ENCODE measurements at regions not wholly inside any gene's neighbourhood (a gene's known extent, or its start where the extent isn't known, plus 50 kb on each side); places are given as distances from the start of the nearest gene placed in this dataset.

- Histone ChIP-seq H3K9me3 (ENCODE audit: control insufficient read depth in 2 of 2, insufficient read depth in 1 of 2, low read depth in 1 of 2, low read length in 1 of 2) (no peaks in the 10 kb centered on the region), H3K4me3 (ENCODE audit: low read depth in 1 of 3, low read length in 3 of 3) (no peak overlapping the region), H3K27me3 (ENCODE audit: control insufficient read depth in 3 of 3, insufficient read depth in 3 of 3, low read length in 3 of 3) (no peaks in the 10 kb centered on the region), H3K4me1 (ENCODE audit: control insufficient read depth in 3 of 3, insufficient read depth in 2 of 3, low read depth in 1 of 3, low read length in 2 of 3) (no peaks in the 10 kb centered on the region), H3K27ac (ENCODE audit: low read depth in 1 of 3, low read length in 2 of 3) (no peak overlapping the region), H3K36me3 (ENCODE audit: control insufficient read depth in 3 of 3, insufficient read depth in 2 of 3, low read depth in 1 of 3, low read length in 3 of 3) (no peaks in the 10 kb centered on the region)
- WGBS, 3 donors: 29 to 63% (median 34%) methylated on average over 3 of the region's 3 CpGs
- no peak for DNase-seq
- FAIRE-seq: no peak
Observed at GRCh38 chr9:79008916-79009315, 562.8 kb upstream of the TLE4 start.

GRCh38 chr9:79011461-79011860 lies 560.3 kb upstream of the TLE4 start:
- H3K9me3 ChIP-seq (ENCODE audit: control insufficient read depth in 2 of 2, insufficient read depth in 1 of 2, low read depth in 1 of 2, low read length in 1 of 2): no peaks in the 10 kb centered on the region
- DNase-seq (no peak), FAIRE-seq (no peak)
- WGBS, 3 donors: 60 to 83% (median 79%) methylated on average over 3 of the region's 3 CpGs
- no peaks in the 10 kb centered on the region for H3K4me1 ChIP-seq (ENCODE audit: control insufficient read depth in 3 of 3, insufficient read depth in 2 of 3, low read depth in 1 of 3, low read length in 2 of 3)
- no peaks in the 10 kb centered on the region for H3K36me3 ChIP-seq (ENCODE audit: control insufficient read depth in 3 of 3, insufficient read depth in 2 of 3, low read depth in 1 of 3, low read length in 3 of 3)
- H3K27me3 ChIP-seq (ENCODE audit: control insufficient read depth in 3 of 3, insufficient read depth in 3 of 3, low read length in 3 of 3): no peaks in the 10 kb centered on the region
- no peak overlapping the region for H3K4me3 ChIP-seq (ENCODE audit: low read depth in 1 of 3, low read length in 3 of 3)
- H3K27ac ChIP-seq (ENCODE audit: low read depth in 1 of 3, low read length in 2 of 3): no peak overlapping the region

GRCh38 chr9:79012561-79012960 lies 559.2 kb upstream of the TLE4 start:
- Histone ChIP-seq H3K4me3 (ENCODE audit: low read depth in 1 of 3, low read length in 3 of 3) (no peak overlapping the region), H3K27ac (ENCODE audit: low read depth in 1 of 3, low read length in 2 of 3) (no peak overlapping the region), H3K9me3 (ENCODE audit: control insufficient read depth in 2 of 2, insufficient read depth in 1 of 2, low read depth in 1 of 2, low read length in 1 of 2) (no peaks in the 10 kb centered on the region), H3K27me3 (ENCODE audit: control insufficient read depth in 3 of 3, insufficient read depth in 3 of 3, low read length in 3 of 3) (no peaks in the 10 kb centered on the region), H3K4me1 (ENCODE audit: control insufficient read depth in 3 of 3, insufficient read depth in 2 of 3, low read depth in 1 of 3, low read length in 2 of 3) (no peaks in the 10 kb centered on the region), H3K36me3 (ENCODE audit: control insufficient read depth in 3 of 3, insufficient read depth in 2 of 3, low read depth in 1 of 3, low read length in 3 of 3) (no peaks in the 10 kb centered on the region)
- DNase-seq (no peak), FAIRE-seq (no peak)

GRCh38 chr9:79013715-79014610 lies 557.8 kb upstream of the TLE4 start:
- Histone ChIP-seq H3K27me3 (ENCODE audit: control insufficient read depth in 3 of 3, insufficient read depth in 3 of 3, low read length in 3 of 3) (no peaks in the 10 kb centered on the region), H3K4me3 (ENCODE audit: low read depth in 1 of 3, low read length in 3 of 3) (no peak overlapping the region), H3K36me3 (ENCODE audit: control insufficient read depth in 3 of 3, insufficient read depth in 2 of 3, low read depth in 1 of 3, low read length in 3 of 3) (no peaks in the 10 kb centered on the region), H3K27ac (ENCODE audit: low read depth in 1 of 3, low read length in 2 of 3) (no peak overlapping the region), H3K9me3 (ENCODE audit: control insufficient read depth in 2 of 2, insufficient read depth in 1 of 2, low read depth in 1 of 2, low read length in 1 of 2) (no peaks in the 10 kb centered on the region), H3K4me1 (ENCODE audit: control insufficient read depth in 3 of 3, insufficient read depth in 2 of 3, low read depth in 1 of 3, low read length in 2 of 3) (no peaks in the 10 kb centered on the region)
- DNase-seq (no peak), FAIRE-seq (no peak)
- WGBS, 3 donors: 59 to 76% (median 65%) methylated on average over 3 of the region's 3 CpGs

- no peaks in the 10 kb centered on the region for H3K36me3 ChIP-seq (ENCODE audit: control insufficient read depth in 3 of 3, insufficient read depth in 2 of 3, low read depth in 1 of 3, low read length in 3 of 3)
- FAIRE-seq: no peak
Observed at GRCh38 chr9:79014929-79015699, 556.7 kb upstream of the TLE4 start.

GRCh38 chr9:79015951-79016350 lies 555.8 kb upstream of the TLE4 start:
- FAIRE-seq: no peak

More at GRCh38 chr9:79014929-79015699, 556.7 kb upstream of the TLE4 start:
- no peak for DNase-seq
- no peak overlapping the region for H3K4me3 ChIP-seq (ENCODE audit: low read depth in 1 of 3, low read length in 3 of 3)
- H3K27me3 ChIP-seq (ENCODE audit: control insufficient read depth in 3 of 3, insufficient read depth in 3 of 3, low read length in 3 of 3): no peaks in the 10 kb centered on the region
- H3K9me3 ChIP-seq (ENCODE audit: control insufficient read depth in 2 of 2, insufficient read depth in 1 of 2, low read depth in 1 of 2, low read length in 1 of 2): no peaks in the 10 kb centered on the region
- no peaks in the 10 kb centered on the region for H3K4me1 ChIP-seq (ENCODE audit: control insufficient read depth in 3 of 3, insufficient read depth in 2 of 3, low read depth in 1 of 3, low read length in 2 of 3)
- 26 to 53% (median 38%) methylated on average over 5 of the region's 5 CpGs for WGBS, 3 donors
- no peak overlapping the region for H3K27ac ChIP-seq (ENCODE audit: low read depth in 1 of 3, low read length in 2 of 3)

GRCh38 chr9:79020276-79020675 lies 551.5 kb upstream of the TLE4 start:
- Histone ChIP-seq H3K36me3 (ENCODE audit: control insufficient read depth in 3 of 3, insufficient read depth in 2 of 3, low read depth in 1 of 3, low read length in 3 of 3) (no peaks in the 10 kb centered on the region), H3K9me3 (ENCODE audit: control insufficient read depth in 2 of 2, insufficient read depth in 1 of 2, low read depth in 1 of 2, low read length in 1 of 2) (no peaks in the 10 kb centered on the region), H3K27me3 (ENCODE audit: control insufficient read depth in 3 of 3, insufficient read depth in 3 of 3, low read length in 3 of 3) (no peaks in the 10 kb centered on the region), H3K27ac (ENCODE audit: low read depth in 1 of 3, low read length in 2 of 3) (no peak overlapping the region), H3K4me1 (ENCODE audit: control insufficient read depth in 3 of 3, insufficient read depth in 2 of 3, low read depth in 1 of 3, low read length in 2 of 3) (no peaks in the 10 kb centered on the region), H3K4me3 (ENCODE audit: low read depth in 1 of 3, low read length in 3 of 3) (no peak overlapping the region)
- WGBS, 3 donors: 74 to 86% (median 86%) methylated on average over 5 of the region's 5 CpGs
- DNase-seq (no peak), FAIRE-seq (no peak)

More at GRCh38 chr9:79015951-79016350, 555.8 kb upstream of the TLE4 start:
- no peaks in the 10 kb centered on the region for H3K4me1 ChIP-seq (ENCODE audit: control insufficient read depth in 3 of 3, insufficient read depth in 2 of 3, low read depth in 1 of 3, low read length in 2 of 3)
- no peak overlapping the region for H3K4me3 ChIP-seq (ENCODE audit: low read depth in 1 of 3, low read length in 3 of 3)
- H3K36me3 ChIP-seq (ENCODE audit: control insufficient read depth in 3 of 3, insufficient read depth in 2 of 3, low read depth in 1 of 3, low read length in 3 of 3): no peaks in the 10 kb centered on the region
- DNase-seq: no peak
- no peaks in the 10 kb centered on the region for H3K27me3 ChIP-seq (ENCODE audit: control insufficient read depth in 3 of 3, insufficient read depth in 3 of 3, low read length in 3 of 3)
- no peak overlapping the region for H3K27ac ChIP-seq (ENCODE audit: low read depth in 1 of 3, low read length in 2 of 3)
- no peaks in the 10 kb centered on the region for H3K9me3 ChIP-seq (ENCODE audit: control insufficient read depth in 2 of 2, insufficient read depth in 1 of 2, low read depth in 1 of 2, low read length in 1 of 2)
- WGBS, 3 donors: 45 to 70% (median 58%) methylated on average over 4 of the region's 4 CpGs

GRCh38 chr9:79021084-79021483 lies 550.7 kb upstream of the TLE4 start:
- DNase-seq (no peak), FAIRE-seq (no peak)
- H3K4me3 ChIP-seq (ENCODE audit: low read depth in 1 of 3, low read length in 3 of 3): no peak overlapping the region
- no peaks in the 10 kb centered on the region for H3K4me1 ChIP-seq (ENCODE audit: control insufficient read depth in 3 of 3, insufficient read depth in 2 of 3, low read depth in 1 of 3, low read length in 2 of 3)
- H3K9me3 ChIP-seq (ENCODE audit: control insufficient read depth in 2 of 2, insufficient read depth in 1 of 2, low read depth in 1 of 2, low read length in 1 of 2): no peaks in the 10 kb centered on the region
- no peak overlapping the region for H3K27ac ChIP-seq (ENCODE audit: low read depth in 1 of 3, low read length in 2 of 3)
- no peaks in the 10 kb centered on the region for H3K27me3 ChIP-seq (ENCODE audit: control insufficient read depth in 3 of 3, insufficient read depth in 3 of 3, low read length in 3 of 3)
- no peaks in the 10 kb centered on the region for H3K36me3 ChIP-seq (ENCODE audit: control insufficient read depth in 3 of 3, insufficient read depth in 2 of 3, low read depth in 1 of 3, low read length in 3 of 3)
- WGBS, 3 donors: 79 to 88% (median 86%) methylated on average over 1 of the region's 1 CpG

Measured in small intestine (tissue), 7 donors.